ENCODE measurements at regions not wholly inside any gene's neighbourhood (a gene's known extent, or its start where the extent isn't known, plus 50 kb on each side); places are given as distances from the start of the nearest gene placed in this dataset.

DNA sequence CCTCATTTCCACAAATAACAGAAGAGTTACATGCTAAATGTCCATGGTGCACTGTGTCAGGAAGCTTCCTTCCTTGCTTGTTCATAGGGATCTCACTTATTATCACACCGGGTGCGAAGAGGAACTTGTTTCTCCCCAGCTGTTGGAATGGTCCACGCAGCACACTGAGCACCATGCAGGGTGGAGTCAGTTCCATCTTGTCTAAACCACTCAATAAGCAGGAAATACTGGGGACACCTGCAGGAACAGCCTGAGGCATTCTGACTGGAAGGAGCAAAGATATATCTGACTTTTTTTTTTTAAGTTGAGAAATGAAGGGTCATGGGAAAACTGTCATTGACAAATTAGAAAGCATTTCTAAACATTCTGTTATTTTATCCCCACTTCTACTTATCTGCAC is 70.0 kb upstream of the WDR72 start:
- CTCF ChIA-PET: no interaction called here
- intact Hi-C loops (cut with micrococcal nuclease): no loop called here
- DNase-seq (ENCODE audit: low read depth, low spot score) (no peak), FAIRE-seq (no peak)
- Histone ChIP-seq H3K9me1 (replicated peaks; ENCODE audit: control insufficient read depth, extremely low read depth, insufficient read depth, low read length) (no peaks in the 10 kb centered on the region), H2AFZ (ENCODE audit: low read depth, low read length) (no peak overlapping the region), H3K27me3 (ENCODE audit: control insufficient read depth in 2 of 2, insufficient read depth in 2 of 2, low read length in 2 of 2) (no peaks in the 10 kb centered on the region), H3K79me2 (ENCODE audit: control insufficient read depth, insufficient read depth, low read length) (no peaks in the 10 kb centered on the region), H4K20me1 (replicated peaks; ENCODE audit: control insufficient read depth, extremely low read depth, insufficient read depth, low read length) (no peaks in the 10 kb centered on the region), H3K4me1 (ENCODE audit: control insufficient read depth, extremely low read depth, insufficient read depth, low read length) (no peaks in the 10 kb centered on the region), H3K36me3 (ENCODE audit: control insufficient read depth in 2 of 2, extremely low read depth in 1 of 2, insufficient read depth in 2 of 2, low read length in 2 of 2) (no peaks in the 10 kb centered on the region), H3K4me2 (ENCODE audit: insufficient read depth, low read length) (no peak overlapping the region), H3K9ac (replicated peaks; ENCODE audit: extremely low read depth, insufficient read depth, low read length) (no peak overlapping the region), H3K9me3 (replicated peaks; ENCODE audit: control insufficient read depth, insufficient read depth, low read length) (no peaks in the 10 kb centered on the region), H3K4me3 (replicated peaks in 1 of 3; ENCODE audit: insufficient read depth in 1 of 3, low read depth in 1 of 3, low read length in 3 of 3) (no peak overlapping the region), H3K27ac (ENCODE audit: insufficient read depth, low read depth, low read length) (no peak overlapping the region)
- dilution Hi-C loops (cut with MboI; ENCODE audit: extremely low pct_ligation_motif_present, low sequenced_read_pairs): no loop called here
- no TSS peak for BruUV-seq (replicated peaks)
- POLR2A ChIA-PET: no interaction called here
- TF ChIP-seq, protein P1, sequence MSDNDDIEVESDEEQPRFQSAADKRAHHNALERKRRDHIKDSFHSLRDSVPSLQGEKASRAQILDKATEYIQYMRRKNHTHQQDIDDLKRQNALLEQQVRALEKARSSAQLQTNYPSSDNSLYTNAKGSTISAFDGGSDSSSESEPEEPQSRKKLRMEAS (IDR thresholded peaks at IDR 0.05; ENCODE audit: insufficient read depth, insufficient read length): no peak
- TF ChIP-seq POLR2AphosphoS5 (IDR thresholded peaks at IDR 0.05; ENCODE audit: insufficient read depth, low read depth, low read length) (no peak), JUN (IDR thresholded peaks at IDR 0.05; ENCODE audit: borderline replicate concordance, insufficient read depth, insufficient read length, low read depth) (no peak), EZH2 (IDR thresholded peaks at IDR 0.05; ENCODE audit: borderline replicate concordance, low read depth, low read length, severe bottlenecking) (no peak), POLR2A (IDR thresholded peaks at IDR 0.05; ENCODE audit: low read depth, low read length) (no peak)

- FAIRE-seq: no peak
- dilution Hi-C loops (cut with MboI; ENCODE audit: extremely low pct_ligation_motif_present, low sequenced_read_pairs) (no loop called here), intact Hi-C loops (cut with micrococcal nuclease) (no loop called here)
- no peaks in the 10 kb centered on the region for H3K79me2 ChIP-seq (ENCODE audit: control insufficient read depth, insufficient read depth, low read length)
- ChIA-PET POLR2A (no interaction called here), CTCF (no interaction called here)
- no peak overlapping the region for H3K9ac ChIP-seq (replicated peaks; ENCODE audit: extremely low read depth, insufficient read depth, low read length)
- H3K4me3 ChIP-seq (replicated peaks in 1 of 3; ENCODE audit: insufficient read depth in 1 of 3, low read depth in 1 of 3, low read length in 3 of 3): no peak overlapping the region
- DNase-seq (ENCODE audit: low read depth, low spot score): no peak
- no peaks in the 10 kb centered on the region for H3K9me3 ChIP-seq (replicated peaks; ENCODE audit: control insufficient read depth, insufficient read depth, low read length)
- TF ChIP-seq, protein P1 (IDR thresholded peaks at IDR 0.05; ENCODE audit: insufficient read depth, insufficient read length): no peak
- no peak for TF ChIP-seq EZH2 (IDR thresholded peaks at IDR 0.05; ENCODE audit: borderline replicate concordance, low read depth, low read length, severe bottlenecking)
- TF ChIP-seq GATA2 (IDR thresholded peaks at IDR 0.05; ENCODE audit: insufficient read depth, insufficient read length, low read depth, low read length): no peak
- TF ChIP-seq MYC (IDR thresholded peaks at IDR 0.05; ENCODE audit: low read depth, low read length): no peak
- TF ChIP-seq, protein P2, sequence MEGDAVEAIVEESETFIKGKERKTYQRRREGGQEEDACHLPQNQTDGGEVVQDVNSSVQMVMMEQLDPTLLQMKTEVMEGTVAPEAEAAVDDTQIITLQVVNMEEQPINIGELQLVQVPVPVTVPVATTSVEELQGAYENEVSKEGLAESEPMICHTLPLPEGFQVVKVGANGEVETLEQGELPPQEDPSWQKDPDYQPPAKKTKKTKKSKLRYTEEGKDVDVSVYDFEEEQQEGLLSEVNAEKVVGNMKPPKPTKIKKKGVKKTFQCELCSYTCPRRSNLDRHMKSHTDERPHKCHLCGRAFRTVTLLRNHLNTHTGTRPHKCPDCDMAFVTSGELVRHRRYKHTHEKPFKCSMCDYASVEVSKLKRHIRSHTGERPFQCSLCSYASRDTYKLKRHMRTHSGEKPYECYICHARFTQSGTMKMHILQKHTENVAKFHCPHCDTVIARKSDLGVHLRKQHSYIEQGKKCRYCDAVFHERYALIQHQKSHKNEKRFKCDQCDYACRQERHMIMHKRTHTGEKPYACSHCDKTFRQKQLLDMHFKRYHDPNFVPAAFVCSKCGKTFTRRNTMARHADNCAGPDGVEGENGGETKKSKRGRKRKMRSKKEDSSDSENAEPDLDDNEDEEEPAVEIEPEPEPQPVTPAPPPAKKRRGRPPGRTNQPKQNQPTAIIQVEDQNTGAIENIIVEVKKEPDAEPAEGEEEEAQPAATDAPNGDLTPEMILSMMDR (IDR thresholded peaks at IDR 0.05; ENCODE audit: extremely low read depth in 1 of 2, insufficient read depth in 1 of 2, low read depth in 1 of 2, low read length in 2 of 2): no peak
- TF ChIP-seq POLR2A (IDR thresholded peaks at IDR 0.05; ENCODE audit: low read depth, low read length): no peak
- TF ChIP-seq POLR2AphosphoS5 (IDR thresholded peaks at IDR 0.05; ENCODE audit: insufficient read depth, low read depth, low read length): no peak
- no peak for TF ChIP-seq FOS (IDR thresholded peaks at IDR 0.05; ENCODE audit: borderline replicate concordance, insufficient read depth, low read length)
- TF ChIP-seq JUN (IDR thresholded peaks at IDR 0.05; ENCODE audit: borderline replicate concordance, insufficient read depth, insufficient read length, low read depth): no peak
- no TSS peak for BruUV-seq (replicated peaks)
- H4K20me1 ChIP-seq (replicated peaks; ENCODE audit: control insufficient read depth, extremely low read depth, insufficient read depth, low read length): no peaks in the 10 kb centered on the region
- H3K27me3 ChIP-seq (ENCODE audit: control insufficient read depth in 2 of 2, insufficient read depth in 2 of 2, low read length in 2 of 2): no peaks in the 10 kb centered on the region
- H2AFZ ChIP-seq (ENCODE audit: low read depth, low read length): no peak overlapping the region
- H3K27ac ChIP-seq (ENCODE audit: insufficient read depth, low read depth, low read length): no peak overlapping the region
- H3K9me1 ChIP-seq (replicated peaks; ENCODE audit: control insufficient read depth, extremely low read depth, insufficient read depth, low read length): no peaks in the 10 kb centered on the region
- H3K36me3 ChIP-seq (ENCODE audit: control insufficient read depth in 2 of 2, extremely low read depth in 1 of 2, insufficient read depth in 2 of 2, low read length in 2 of 2): no peaks in the 10 kb centered on the region
- no peak overlapping the region for H3K4me2 ChIP-seq (ENCODE audit: insufficient read depth, low read length)
- H3K4me1 ChIP-seq (ENCODE audit: control insufficient read depth, extremely low read depth, insufficient read depth, low read length): no peaks in the 10 kb centered on the region
Measured at GRCh38 chr15:53827355-53827754, 67.9 kb upstream of the WDR72 start.
